KMS-11 (cell line): ENCODE measurements at regions not wholly inside any gene's neighbourhood (a gene's known extent, or its start where the extent isn't known, plus 50 kb on each side); places are given as distances from the start of the nearest gene placed in this dataset.

Experiments
- H2AFZ ChIP-seq: fragments of 200-600 bp; sonication (generic); 2 replicates; pipeline ENCODE4 v1.6.1; 2016; ENCODE audit warnings: antibody characterized with exemption, mixed run types, low read depth
- H3K27ac ChIP-seq: fragments of 200-600 bp; sonication (generic); 2 replicates; pipeline ENCODE4 v1.6.1; 2016; ENCODE audit warnings: mild to moderate bottlenecking, mixed run types
- H3K27me3 ChIP-seq: fragments of 200-600 bp; sonication (generic); 2 replicates; pipeline ENCODE4 v1.6.1; 2017; ENCODE audit warnings: mild to moderate bottlenecking, low read depth, mixed run types, moderate library complexity; ENCODE audit not compliant: insufficient read depth
- H3K36me3 ChIP-seq: fragments of 200-600 bp; sonication (generic); 2 replicates; pipeline ENCODE4 v1.6.1; 2017; ENCODE audit warnings: mild to moderate bottlenecking, mixed run types; ENCODE audit not compliant: insufficient read depth
- H3K4me1 ChIP-seq: fragments of 200-600 bp; sonication (generic); 2 replicates; pipeline ENCODE4 v1.6.1; 2016; ENCODE audit warnings: mild to moderate bottlenecking, low read depth, mixed run types; ENCODE audit not compliant: poor library complexity, severe bottlenecking
- H3K4me2 ChIP-seq: fragments of 200-600 bp; sonication (generic); 2 replicates; pipeline ENCODE4 v1.7.0; 2016; ENCODE audit warnings: mild to moderate bottlenecking, mixed run types
- H3K4me3 ChIP-seq: fragments of 200-600 bp; sonication (generic); IDR thresholded peaks from 2 replicates; pipeline ENCODE4 v1.6.1; 2017; ENCODE audit warnings: low read depth, low read length, mixed read lengths; ENCODE audit not compliant: insufficient read depth
- H3K79me2 ChIP-seq: fragments of 200-600 bp; sonication (generic); 2 replicates; pipeline ENCODE4 v1.6.1; 2016; ENCODE audit warnings: low read depth, mixed run types; ENCODE audit not compliant: insufficient read depth
- H3K9ac ChIP-seq: fragments of 200-600 bp; sonication (generic); 2 replicates; pipeline ENCODE4 v1.6.1; 2016; ENCODE audit warnings: mild to moderate bottlenecking, mixed run types
- H4K20me1 ChIP-seq: fragments of 200-600 bp; sonication (generic); 2 replicates; pipeline ENCODE4 v1.6.1; 2016; ENCODE audit warnings: mild to moderate bottlenecking, mixed run types; ENCODE audit not compliant: insufficient read depth
- CTCF ChIP-seq: fragments of 200-600 bp; sonication (generic); conservative IDR thresholded peaks from 2 replicates; pipeline ENCODE4 v1.6.1; 2017; ENCODE audit warnings: low read depth, mild to moderate bottlenecking, antibody characterized with exemption, low read length, moderate library complexity, mixed read lengths

GRCh38 chr19:31675193-31675913 lies 326.1 kb upstream of the TSHZ3 start:
- H3K27me3 ChIP-seq, result no peaks in the 10 kb centered on the region
- H3K79me2 ChIP-seq, result no peaks in the 10 kb centered on the region
- H3K27ac ChIP-seq, result peak overlapping the region; percentile 81
- no peak for TF ChIP-seq CTCF
- H3K9ac ChIP-seq, result peak overlapping the region; percentile 35; the same call in 1 of the 2 replicates
- H3K4me2 ChIP-seq, result peak overlapping the region; percentile 93
- no peak overlapping the region for H3K4me3 ChIP-seq
- no peaks in the 10 kb centered on the region for H4K20me1 ChIP-seq
- peaks cover 34% of the 10 kb centered on the region for H3K4me1 ChIP-seq
- peak overlapping the region; percentile 48 for H2AFZ ChIP-seq
- H3K36me3 ChIP-seq, result no peaks in the 10 kb centered on the region

- TF ChIP-seq CTCF, result peak; percentile 43
- peak overlapping the region; percentile 93; the same call in 1 of the 2 replicates for H3K4me2 ChIP-seq
These were observed 327.2 kb upstream of the TSHZ3 start for GRCh38 chr19:31676271-31677004.

GRCh38 chr19:31678421-31678820 lies 329.2 kb upstream of the TSHZ3 start:
- H2AFZ ChIP-seq, result no peak overlapping the region
- H3K4me2 ChIP-seq, result no peak overlapping the region
- peaks cover 34% of the 10 kb centered on the region for H3K4me1 ChIP-seq
- no peak overlapping the region for H3K4me3 ChIP-seq
- no peak overlapping the region for H3K27ac ChIP-seq
- no peaks in the 10 kb centered on the region for H3K36me3 ChIP-seq
- no peaks in the 10 kb centered on the region for H4K20me1 ChIP-seq
- no peaks in the 10 kb centered on the region for H3K79me2 ChIP-seq
- no peak overlapping the region for H3K9ac ChIP-seq
- no peak for TF ChIP-seq CTCF
- no peaks in the 10 kb centered on the region for H3K27me3 ChIP-seq

More at GRCh38 chr19:31676271-31677004, 327.2 kb upstream of the TSHZ3 start:
- no peaks in the 10 kb centered on the region for H3K79me2 ChIP-seq
- H4K20me1 ChIP-seq, result no peaks in the 10 kb centered on the region
- H3K4me3 ChIP-seq, result no peak overlapping the region
- peaks cover 34% of the 10 kb centered on the region for H3K4me1 ChIP-seq
- no peaks in the 10 kb centered on the region for H3K27me3 ChIP-seq
- H3K36me3 ChIP-seq, result no peaks in the 10 kb centered on the region
- no peak overlapping the region for H3K27ac ChIP-seq
- no peak overlapping the region for H2AFZ ChIP-seq
- H3K9ac ChIP-seq, result no peak overlapping the region

- Histone ChIP-seq H3K27ac (no peak overlapping the region), H4K20me1 (no peaks in the 10 kb centered on the region), H3K4me1 (peaks cover 9% of the 10 kb centered on the region), H3K36me3 (no peaks in the 10 kb centered on the region), H3K27me3 (no peaks in the 10 kb centered on the region), H3K4me2 (no peak overlapping the region), H3K4me3 (no peak overlapping the region), H3K79me2 (no peaks in the 10 kb centered on the region), H3K9ac (no peak overlapping the region), H2AFZ (no peak overlapping the region)
- TF ChIP-seq CTCF, result no peak
These were observed 331.9 kb upstream of the TSHZ3 start for GRCh38 chr19:31681121-31681520.
